ENCODE measurements at regions not wholly inside any gene's neighbourhood (a gene's known extent, or its start where the extent isn't known, plus 50 kb on each side); places are given as distances from the start of the nearest gene placed in this dataset.

GRCh38 chr3:156050918-156051317, 69.5 kb upstream of the KCNAB1 start:
- TF ChIP-seq POLR2AphosphoS5 (IDR thresholded peaks at IDR 0.05) (no peak), POLR2A (IDR thresholded peaks at IDR 0.05) (no peak)
